Endothelial cell of umbilical vein (primary cell): ENCODE measurements at regions not wholly inside any gene's neighbourhood (a gene's known extent, or its start where the extent isn't known, plus 50 kb on each side); places are given as distances from the start of the nearest gene placed in this dataset.

Experiments
- CTCF ChIP-seq, 2 donors: IDR thresholded peaks; 1 replicate in 1 of 2; 2 replicates in 1 of 2; pipeline ENCODE4 v1.5.1; 2011; ENCODE audit warnings: low read length in 2 of 2, mild to moderate bottlenecking in 2 of 2, moderate library complexity in 2 of 2, control low read depth in 1 of 2, inconsistent platforms in 1 of 2, low read depth in 1 of 2; ENCODE audit not compliant: insufficient read depth in 1 of 2; ENCODE audit errors: extremely low read depth in 1 of 2
- EZH2 ChIP-seq: IDR thresholded peaks from 2 replicates; pipeline ENCODE4 v1.6.1; 2012; ENCODE audit warnings: borderline replicate concordance, low read depth, mild to moderate bottlenecking, moderate library complexity, low read length, inconsistent platforms; ENCODE audit not compliant: severe bottlenecking
- POLR2A ChIP-seq: IDR thresholded peaks from 2 replicates; pipeline ENCODE4 v1.6.1; 2012; ENCODE audit warnings: low read depth, mild to moderate bottlenecking, control low read depth, low read length
- TF ChIP-seq, protein P1 (sequence below): IDR thresholded peaks from 2 replicates; pipeline ENCODE4 v1.6.1; 2011; ENCODE audit not compliant: insufficient read depth, insufficient read length

- TF ChIP-seq EZH2 (no peak), CTCF (IDR thresholded peaks at IDR 0.05; ENCODE audit: extremely low read depth in 1 of 2, insufficient read depth in 1 of 2, low read depth in 1 of 2, low read length in 2 of 2) (no peak), POLR2A (no peak)
- TF ChIP-seq, protein P1, sequence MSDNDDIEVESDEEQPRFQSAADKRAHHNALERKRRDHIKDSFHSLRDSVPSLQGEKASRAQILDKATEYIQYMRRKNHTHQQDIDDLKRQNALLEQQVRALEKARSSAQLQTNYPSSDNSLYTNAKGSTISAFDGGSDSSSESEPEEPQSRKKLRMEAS = no peak
Observed at GRCh38 chr9:93893194-93893593, 62.0 kb downstream of the BARX1 start.
